ENCODE measurements at regions not wholly inside any gene's neighbourhood (a gene's known extent, or its start where the extent isn't known, plus 50 kb on each side); places are given as distances from the start of the nearest gene placed in this dataset.
"Not testable (repeated sequence)": the region's sequence is repeated elsewhere in the genome, so short reads cannot be mapped to it uniquely, and the experiment has no call there.

DNA sequence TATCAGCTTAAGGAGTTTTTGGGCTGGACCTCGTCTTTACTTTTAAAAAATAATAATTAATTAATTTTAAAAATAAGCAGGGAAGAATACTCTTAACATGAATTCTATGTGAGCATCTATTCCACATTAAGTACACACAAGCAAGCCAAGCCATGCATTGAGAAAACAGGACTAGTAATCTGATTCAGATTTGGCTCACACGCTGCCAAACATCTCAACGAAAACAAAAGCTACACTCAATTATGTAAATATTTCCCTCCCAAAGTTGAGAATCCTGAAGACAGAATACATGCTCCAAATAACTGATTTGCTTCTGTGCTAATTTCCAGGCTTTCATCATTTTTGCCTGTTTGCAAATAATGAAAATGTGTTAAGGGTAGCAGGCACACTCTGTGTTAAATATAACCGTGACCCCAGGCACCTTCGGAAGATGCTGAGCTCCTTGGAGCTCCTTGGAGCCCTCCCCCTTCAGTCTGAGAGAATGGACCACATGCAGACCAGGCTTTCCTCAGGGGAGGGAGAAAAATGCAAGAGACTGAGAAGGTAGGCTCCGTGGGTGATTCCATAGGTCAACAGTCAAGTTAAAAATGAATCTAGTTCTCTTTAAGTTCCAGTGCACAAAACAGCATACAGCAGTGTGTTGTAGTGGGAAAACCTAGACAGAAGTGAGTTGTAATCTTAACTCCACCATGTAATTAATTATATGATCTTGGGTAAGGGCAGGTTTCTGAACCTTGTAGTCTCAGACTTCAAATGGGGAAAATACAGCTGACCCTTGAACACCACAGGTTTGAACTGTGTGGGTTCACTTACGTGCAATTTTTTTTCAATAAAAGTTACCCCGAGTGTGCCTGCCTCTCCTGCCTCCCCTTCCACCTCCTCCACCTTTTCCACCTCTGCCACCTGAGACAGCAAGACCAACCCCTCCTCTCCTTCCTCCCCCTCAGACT, 161.3 kb upstream of the RREB1 start:
- no peak for DNase-seq (ENCODE audit: low read depth in 2 of 2)

GRCh38 chr6:6950373-6951145, 157.2 kb upstream of the RREB1 start:
- no peak for DNase-seq (ENCODE audit: low read depth in 2 of 2)

GRCh38 chr6:6951355-6951754, 156.4 kb upstream of the RREB1 start:
- no peak for DNase-seq (ENCODE audit: low read depth in 2 of 2)

GRCh38 chr6:6952484-6952883, 155.3 kb upstream of the RREB1 start:
- DNase-seq (ENCODE audit: low read depth in 2 of 2): no peak

- not testable (repeated sequence) for DNase-seq (ENCODE audit: low read depth in 2 of 2)
Measured at GRCh38 chr6:6952927-6953326, 154.8 kb upstream of the RREB1 start.

GRCh38 chr6:6960571-6961251, 147.1 kb upstream of the RREB1 start:
- DNase-seq (ENCODE audit: low read depth in 2 of 2): no peak

DNA sequence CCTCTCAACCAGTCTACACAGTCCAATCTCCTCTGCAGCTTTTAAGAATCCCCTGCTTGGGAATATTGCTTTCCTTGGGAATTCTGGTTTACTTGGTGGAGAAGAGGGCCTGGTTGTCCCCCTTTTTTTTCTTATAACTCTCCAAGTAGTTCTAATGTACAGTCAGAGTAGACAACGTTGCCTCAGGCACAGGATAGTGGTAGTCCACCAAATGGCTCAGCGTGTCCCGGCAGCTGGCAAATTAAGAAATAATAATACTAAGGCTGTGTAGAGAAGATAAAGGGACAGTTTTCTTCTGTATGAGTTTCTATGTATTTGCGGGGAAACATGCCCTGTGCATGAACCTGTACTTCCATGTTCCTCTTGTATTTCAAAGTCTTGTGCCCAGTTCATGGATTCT, 145.7 kb upstream of the RREB1 start:
- DNase-seq (ENCODE audit: low read depth in 2 of 2): no peak

DNA sequence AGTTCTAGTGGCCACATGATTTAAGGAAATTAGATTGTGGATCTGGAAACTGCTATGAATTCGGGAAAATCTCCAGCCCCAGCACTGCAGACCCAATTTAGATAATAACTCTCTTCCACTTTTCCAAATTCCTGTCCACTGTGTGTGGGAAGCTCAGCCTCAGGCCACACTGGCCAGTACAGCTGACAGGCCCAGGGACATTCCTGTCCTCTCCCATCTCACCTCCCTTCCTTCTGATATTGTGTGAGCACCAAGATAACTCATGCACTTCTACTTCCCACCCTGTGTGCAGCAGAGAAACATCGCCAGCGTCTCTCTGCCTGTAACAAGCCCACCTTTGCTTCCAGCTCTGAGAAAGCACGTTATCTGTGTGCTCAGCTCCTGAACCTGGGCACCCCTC, 145.1 kb upstream of the RREB1 start:
- no peak for DNase-seq (ENCODE audit: low read depth in 2 of 2)

GRCh38 chr6:6963390-6963789, 144.4 kb upstream of the RREB1 start:
- not testable (repeated sequence) for DNase-seq (ENCODE audit: low read depth in 2 of 2)

GRCh38 chr6:6964675-6965074, 143.1 kb upstream of the RREB1 start:
- no peak for DNase-seq (ENCODE audit: low read depth in 2 of 2)

DNA sequence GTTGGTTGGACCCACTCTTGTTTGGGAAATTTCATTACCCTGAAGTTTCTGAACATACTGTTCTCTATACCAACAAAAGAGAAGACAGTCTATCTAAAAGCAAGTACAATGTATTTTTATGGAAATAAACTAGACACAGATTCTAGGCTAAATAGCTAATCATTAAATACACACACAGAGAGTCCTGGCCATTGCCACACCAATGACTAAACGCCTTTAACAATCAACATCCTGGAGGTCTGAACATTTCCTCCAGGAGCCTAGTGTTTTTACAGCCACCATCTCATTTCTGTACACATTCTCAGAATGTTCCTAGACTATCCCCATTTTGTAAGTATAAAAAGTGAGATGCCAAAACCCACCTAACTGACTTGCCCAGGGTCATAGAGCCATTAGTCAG, 141.6 kb upstream of the RREB1 start:
- no peak for DNase-seq (ENCODE audit: low read depth in 2 of 2)

DNA sequence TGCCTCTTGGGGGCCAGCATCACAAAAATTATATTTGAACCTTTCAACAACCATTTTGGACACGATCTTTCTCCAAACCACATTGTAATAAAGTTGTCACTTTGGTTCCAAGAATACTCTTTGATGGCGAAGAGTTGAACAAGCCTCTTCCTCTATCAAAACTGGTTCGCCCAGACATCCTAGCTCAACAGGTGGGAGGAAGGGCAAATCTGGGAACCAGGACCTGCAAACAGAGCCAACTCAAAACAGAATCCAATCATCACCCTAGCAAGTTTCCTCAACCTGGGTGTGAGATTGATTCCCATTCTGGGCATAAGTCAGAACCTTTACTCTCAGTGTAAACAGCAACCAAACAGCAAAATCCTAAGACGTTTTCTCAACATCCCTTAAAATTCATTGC, 141.2 kb upstream of the RREB1 start:
- DNase-seq (ENCODE audit: low read depth in 2 of 2): no peak

DNA sequence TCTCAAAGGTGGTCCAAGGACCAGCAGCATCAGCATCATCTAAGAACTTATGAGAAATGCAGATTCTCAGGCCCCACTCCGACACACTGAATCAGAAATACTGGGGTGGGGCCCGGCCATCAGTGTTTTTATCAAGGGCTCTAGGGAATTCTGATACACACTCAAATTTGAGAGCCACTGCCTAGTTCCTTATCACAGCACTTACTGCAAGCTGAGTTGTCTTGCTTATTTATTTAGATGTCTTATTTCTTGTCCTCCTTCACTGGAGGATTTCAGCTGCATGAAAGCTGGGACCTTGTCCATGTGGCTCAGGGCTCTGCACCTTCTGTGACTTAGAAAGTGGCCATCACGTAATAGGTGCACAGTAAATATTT, 139.4 kb upstream of the RREB1 start:
- no peak for DNase-seq (ENCODE audit: low read depth in 2 of 2)

- DNase-seq (ENCODE audit: low read depth in 2 of 2): no peak
Measured at GRCh38 chr6:6968731-6969552, 138.8 kb upstream of the RREB1 start.

DNA sequence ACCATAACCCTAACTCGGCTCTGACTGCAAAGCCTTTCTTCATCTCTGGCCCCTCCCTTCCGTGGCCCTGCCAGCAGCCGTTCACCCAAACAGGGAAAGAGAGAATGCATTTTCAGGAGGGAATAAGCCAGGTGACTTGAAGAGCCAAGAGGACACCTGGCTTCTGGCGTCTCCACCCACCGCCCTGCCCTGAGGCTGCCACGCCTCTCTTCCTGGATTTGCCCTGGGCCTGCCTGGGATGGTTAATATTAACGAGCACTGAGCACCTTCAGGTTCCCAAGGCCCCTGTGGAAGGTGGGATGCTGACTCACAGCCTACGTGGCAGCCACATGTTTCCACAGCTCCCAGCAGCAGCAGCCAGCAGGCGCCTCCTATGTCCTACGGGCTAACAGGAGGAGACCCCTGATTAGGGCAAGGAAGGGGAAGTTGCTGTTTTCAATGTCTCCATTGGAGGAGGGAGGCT, 138.0 kb upstream of the RREB1 start:
- no peak for DNase-seq (ENCODE audit: low read depth in 2 of 2)

DNA sequence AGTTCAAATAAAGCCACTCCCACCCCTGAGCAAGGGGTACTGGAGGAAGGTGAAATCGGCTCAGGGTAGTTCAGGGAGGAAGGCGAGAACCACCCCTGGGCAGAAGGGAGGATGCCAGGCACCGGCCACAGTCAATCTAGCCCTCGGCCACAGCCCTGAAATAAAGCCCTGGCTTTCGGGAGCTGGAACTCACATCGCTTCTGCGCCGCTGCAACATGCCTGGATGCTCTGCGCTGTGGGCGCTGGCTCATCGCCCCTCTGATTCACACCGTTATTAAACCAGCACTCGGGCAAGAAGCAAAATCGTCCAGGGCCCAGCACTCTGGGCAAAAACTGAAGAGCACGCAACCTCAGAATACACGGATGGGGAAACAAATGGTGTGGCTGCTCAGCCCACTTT, 136.9 kb upstream of the RREB1 start:
- no peak for DNase-seq (ENCODE audit: low read depth in 2 of 2)

- DNase-seq (ENCODE audit: low read depth in 2 of 2): no peak
Measured at GRCh38 chr6:6971369-6971768, 136.4 kb upstream of the RREB1 start.

DNA sequence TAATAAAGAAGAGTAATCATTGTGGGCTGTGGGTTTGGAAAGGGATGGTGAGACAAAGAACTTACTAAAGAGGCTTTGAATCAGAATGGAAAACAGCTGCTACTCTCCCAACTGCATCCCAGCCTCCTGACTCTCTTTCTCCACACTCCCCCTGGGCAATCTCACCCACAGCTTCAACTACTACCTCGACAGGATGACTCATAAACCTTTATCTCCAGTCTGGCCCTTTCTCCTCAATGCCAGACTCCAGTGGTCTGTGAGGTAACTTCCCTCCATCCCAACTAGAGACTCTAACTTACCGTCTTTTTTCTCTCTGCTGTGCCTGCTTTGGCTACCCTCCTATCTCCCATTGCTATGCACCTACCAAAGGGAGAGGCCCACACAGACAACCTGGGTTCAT, 135.3 kb upstream of the RREB1 start:
- no peak for DNase-seq (ENCODE audit: low read depth in 2 of 2)

- DNase-seq (ENCODE audit: low read depth in 2 of 2): no peak
Measured at GRCh38 chr6:6973721-6974120, 134.0 kb upstream of the RREB1 start.

DNA sequence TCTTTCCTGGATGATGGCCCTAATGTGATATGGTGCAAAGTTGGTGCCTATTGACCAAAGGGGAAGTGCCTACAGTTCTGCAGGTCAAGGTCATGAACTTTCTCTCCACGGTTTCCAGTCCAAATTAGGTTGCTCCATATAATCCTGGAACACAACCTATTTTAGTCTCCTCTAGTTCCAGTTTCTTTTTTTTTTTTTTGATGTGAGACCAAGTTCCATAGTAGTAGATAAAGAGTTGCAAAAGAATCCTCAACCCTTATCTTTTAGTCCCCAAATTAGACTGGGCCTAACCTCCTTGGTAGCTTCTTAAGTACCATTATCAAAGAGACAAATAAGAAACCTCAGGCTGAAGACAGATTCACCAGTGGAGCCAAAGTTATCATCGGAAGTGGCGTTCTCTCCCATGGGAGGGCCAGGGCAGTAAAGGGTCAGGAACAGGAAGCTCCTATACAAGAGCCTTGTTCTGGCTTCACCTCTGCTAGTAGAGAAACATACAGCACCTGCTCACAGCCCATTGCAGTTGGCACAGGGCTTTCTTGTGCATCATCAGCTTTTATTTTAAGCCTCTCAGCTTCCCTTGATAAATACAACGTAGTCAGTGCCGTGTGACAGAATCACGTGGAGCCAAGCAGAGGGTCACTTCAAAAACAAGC, 132.2 kb upstream of the RREB1 start:
- DNase-seq (ENCODE audit: low read depth in 2 of 2): no peak

DNA sequence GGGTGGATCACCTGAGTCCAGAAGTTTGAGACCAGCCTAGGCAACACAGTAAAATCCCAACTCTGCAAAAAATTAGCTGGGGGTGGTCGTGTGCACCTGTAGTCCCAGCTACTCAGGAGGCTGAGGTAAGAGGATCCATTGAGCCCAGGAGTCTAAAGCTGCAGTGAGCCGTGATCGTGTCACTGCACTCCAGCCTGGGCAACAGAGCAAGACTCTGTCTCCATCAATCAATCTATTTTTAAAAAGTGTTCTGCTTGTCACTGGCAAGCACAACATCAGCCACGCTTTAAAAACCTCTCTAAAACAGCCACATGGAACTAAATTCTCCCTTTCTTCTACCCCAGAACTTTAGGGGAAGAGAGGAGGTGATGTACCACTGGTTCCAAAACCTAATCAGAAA, 131.6 kb upstream of the RREB1 start:
- DNase-seq (ENCODE audit: low read depth in 2 of 2): no peak

Data from stimulated activated CD4-positive, alpha-beta T cell treated with anti-CD3 and anti-CD28 coated beads, Interleukin-15, amount 100 ng/mL, for 48 hours (primary cell).